GM18868 (cell line): ENCODE measurements at regions not wholly inside any gene's neighbourhood (a gene's known extent, or its start where the extent isn't known, plus 50 kb on each side); places are given as distances from the start of the nearest gene placed in this dataset.
"Not testable (repeated sequence)": the region's sequence is repeated elsewhere in the genome, so short reads cannot be mapped to it uniquely, and the experiment has no call there.

Experiments
- ATAC-seq: cut with Tn5 transposase; IDR thresholded peaks from one replicate; pipeline ENCODE4 v1.9.1; 2021; ENCODE audit warnings: mild to moderate bottlenecking, moderate library complexity; ENCODE audit not compliant: unreplicated experiment

DNA sequence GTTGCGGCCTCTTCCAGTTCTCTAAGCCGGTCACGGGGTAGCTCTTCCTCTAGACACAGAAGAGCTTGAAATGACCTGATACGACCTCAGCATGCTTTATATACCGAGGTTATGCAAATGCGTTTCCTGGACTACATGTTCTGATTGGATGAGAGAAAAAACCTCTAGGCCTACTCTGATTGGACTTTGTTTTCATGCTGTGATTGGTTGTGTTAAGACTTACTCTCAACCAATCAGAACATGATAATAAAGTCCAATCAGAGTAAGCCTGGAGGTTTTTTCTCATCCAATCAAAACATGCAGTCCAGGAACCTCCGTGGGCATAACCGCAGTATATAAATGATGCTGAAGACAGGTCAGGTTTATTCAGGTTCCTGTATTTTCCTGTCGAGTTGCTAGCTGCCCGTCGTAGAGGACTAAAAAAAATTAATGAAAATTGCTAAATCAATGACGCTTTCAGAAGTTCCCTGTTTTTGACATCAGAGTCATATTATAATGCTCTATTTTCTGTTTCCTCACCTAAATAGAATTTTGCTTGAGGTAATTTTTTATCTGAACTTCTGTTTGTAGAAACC, 177.4 kb downstream of the POTEB3 start:
- no peak for ATAC-seq

DNA sequence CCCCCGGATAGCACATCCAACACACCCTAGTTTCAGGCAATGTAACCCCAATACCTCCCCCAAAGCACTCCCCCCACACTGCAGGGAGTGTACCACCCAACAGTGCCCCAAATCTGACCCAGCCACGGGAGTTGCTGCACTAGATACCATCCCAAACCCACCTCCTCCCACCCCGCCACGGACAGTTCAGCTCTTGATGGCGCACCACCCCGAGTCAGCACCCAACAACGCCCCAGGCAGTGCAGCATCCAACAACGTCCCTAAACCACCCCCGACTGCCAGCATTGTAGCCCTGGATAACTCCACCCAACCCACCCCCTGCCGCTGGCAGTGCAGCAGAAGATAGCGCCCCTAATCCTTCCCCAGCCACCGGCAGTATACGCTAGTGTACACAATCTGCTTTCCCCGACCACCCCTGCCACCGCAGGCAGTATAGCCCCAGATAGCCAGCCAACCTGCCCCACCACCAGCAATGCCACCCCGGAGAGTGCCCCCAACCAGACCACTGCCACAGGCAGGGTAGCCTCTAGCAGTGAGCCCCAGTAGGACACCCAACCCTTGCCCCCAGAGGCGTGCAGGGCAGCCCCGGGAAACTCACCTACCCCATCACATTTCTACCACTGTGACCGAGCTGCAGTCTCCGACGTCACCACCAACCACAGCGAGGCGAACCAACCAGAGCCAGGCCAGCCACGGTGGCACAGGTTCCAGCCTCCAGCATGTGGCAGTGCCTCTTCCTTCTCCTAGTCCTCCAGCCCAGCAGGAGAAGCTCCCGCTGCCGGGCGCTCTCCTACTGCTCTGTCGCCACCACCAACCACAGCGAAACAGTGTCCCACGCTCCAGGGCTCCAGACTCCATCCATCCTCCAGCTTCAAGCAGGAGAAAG, 178.1 kb downstream of the POTEB3 start:
- no peak for ATAC-seq

DNA sequence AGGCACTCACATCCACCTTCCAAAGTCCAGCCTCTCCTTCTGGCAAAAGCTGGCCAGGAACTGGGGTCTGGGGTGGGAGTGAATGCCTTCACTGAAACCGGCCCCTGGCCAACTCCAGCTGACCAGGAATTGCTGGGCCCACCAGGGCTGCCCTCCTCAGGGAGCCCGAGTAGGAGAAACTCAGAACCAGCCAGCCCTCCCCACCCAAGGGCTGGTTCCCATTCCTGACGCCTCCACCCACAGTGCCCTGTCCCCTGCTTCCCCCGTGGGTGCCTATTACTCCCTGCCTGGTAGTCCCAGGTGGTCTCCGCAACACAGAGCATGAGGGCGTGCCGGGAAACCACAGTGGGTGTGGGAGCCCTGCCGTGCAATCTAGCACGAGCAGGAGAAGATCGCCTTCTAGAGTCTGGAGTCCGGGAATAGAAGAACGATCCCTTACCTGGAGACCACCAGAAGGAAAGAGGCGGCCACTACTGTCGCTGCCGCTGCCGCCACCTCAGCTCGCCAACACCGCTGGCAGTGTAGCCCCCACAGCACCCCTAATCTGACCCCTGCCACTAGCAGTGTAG, 178.8 kb downstream of the POTEB3 start:
- ATAC-seq: no peak

DNA sequence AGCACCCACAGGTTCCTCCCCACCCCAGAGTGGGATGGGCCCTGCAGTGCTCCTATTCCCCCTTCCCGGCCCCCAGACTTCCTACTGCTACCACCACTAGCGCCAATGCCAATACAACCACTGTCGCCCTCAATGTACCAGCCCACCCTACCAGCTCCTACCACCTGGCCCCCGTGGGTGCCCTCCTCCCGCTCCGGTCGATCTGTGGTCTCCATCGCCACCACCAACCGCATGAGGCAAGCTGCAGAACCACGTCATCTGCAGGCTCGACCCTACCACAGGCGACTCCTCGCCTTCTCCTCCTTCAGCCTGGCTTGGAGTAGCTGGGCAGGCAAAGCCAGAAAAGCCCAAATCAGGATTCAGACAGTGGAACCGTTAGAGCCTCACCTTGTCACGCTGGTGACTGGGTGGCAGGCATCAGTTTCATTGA, 179.3 kb downstream of the POTEB3 start:
- ATAC-seq: no peak

DNA sequence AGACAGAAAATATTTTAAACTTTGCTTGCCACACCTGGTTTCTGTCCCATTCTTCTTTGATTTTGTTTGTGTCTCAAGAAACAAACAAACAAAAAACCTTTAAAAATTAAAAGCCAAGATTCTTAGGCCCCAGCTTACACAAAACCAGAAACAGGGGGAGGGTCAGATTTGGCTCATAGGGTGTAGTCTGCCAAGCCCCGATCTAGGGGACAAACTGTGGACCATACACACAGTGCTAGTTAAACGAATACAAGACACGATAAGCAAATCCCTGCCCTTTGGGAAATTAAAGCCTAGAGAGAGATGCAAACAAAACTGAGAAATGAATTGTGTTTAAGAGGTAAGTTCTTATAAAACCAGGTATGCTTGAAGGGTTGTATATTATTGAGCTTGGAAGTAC, 181.7 kb downstream of the POTEB3 start:
- not testable (repeated sequence) for ATAC-seq

DNA sequence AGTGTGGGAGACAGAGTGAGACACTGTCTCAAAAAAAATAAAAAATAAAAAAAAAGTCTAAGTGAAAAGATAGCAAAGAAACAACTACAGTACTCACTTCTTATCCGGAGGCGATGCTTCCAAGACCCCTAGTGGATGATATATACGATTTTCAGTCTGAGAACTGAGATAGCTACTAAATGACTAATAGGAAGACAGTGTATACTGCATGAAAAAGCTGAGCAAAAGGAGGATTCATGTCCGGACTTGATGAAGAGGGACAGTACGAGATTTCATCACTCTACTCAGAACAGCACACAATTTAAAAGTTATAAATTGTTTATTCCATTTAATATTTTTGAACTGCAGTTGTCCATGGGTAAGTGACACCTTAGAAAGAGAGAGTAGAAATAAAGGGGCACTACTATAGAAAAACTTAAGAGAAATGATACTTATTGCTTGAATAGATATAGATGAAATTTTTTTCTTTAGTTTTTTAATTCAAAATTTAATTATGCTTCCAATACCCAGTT, 190.7 kb downstream of the POTEB3 start:
- not testable (repeated sequence) for ATAC-seq
